SK-MEL-5 (cell line): ENCODE measurements at regions not wholly inside any gene's neighbourhood (a gene's known extent, or its start where the extent isn't known, plus 50 kb on each side); places are given as distances from the start of the nearest gene placed in this dataset.

Experiments used
- DNase-seq: peaks from one replicate; pipeline ENCODE4 v3.0.0-alpha.2; 2016; ENCODE audit warnings: low read depth, low spot score
- in situ Hi-C: cut with HindIII; loops from 2 replicates; pipeline ENCODE4 v1.10.0; 2016; ENCODE audit warnings: low sequenced_read_pairs, high pct_unique_total_duplicates, low pct_unique_long_range_greater_than_20kb

- no peak for DNase-seq
- in situ Hi-C loops, result no loop called here
Measured at GRCh38 chr2:7816944-7817343, 864.9 kb upstream of the ID2 start.

GRCh38 chr2:7819316-7819715 is 862.5 kb upstream of the ID2 start:
- in situ Hi-C loops, result no loop called here
- no peak for DNase-seq

GRCh38 chr2:7819850-7820249 is 862.0 kb upstream of the ID2 start:
- no peak for DNase-seq
- in situ Hi-C loops, result no loop called here

GRCh38 chr2:7824211-7824610 is 857.6 kb upstream of the ID2 start:
- in situ Hi-C loops, result no loop called here

GRCh38 chr2:7825591-7826312 is 856.1 kb upstream of the ID2 start:
- in situ Hi-C loops, result no loop called here
- no peak for DNase-seq

More at GRCh38 chr2:7824211-7824610, 857.6 kb upstream of the ID2 start:
- DNase-seq, result no peak

GRCh38 chr2:7826656-7827055 is 855.2 kb upstream of the ID2 start:
- no peak for DNase-seq
- in situ Hi-C loops, result no loop called here

GRCh38 chr2:7829241-7829640 is 852.6 kb upstream of the ID2 start:
- DNase-seq, result no peak
- in situ Hi-C loops, result no loop called here

GRCh38 chr2:7830616-7831015 is 851.2 kb upstream of the ID2 start:
- DNase-seq, result no peak
- in situ Hi-C loops, result no loop called here

- in situ Hi-C loops, result no loop called here
- DNase-seq, result no peak
Measured at GRCh38 chr2:7835151-7835550, 846.7 kb upstream of the ID2 start.

- in situ Hi-C loops, result no loop called here
- no peak for DNase-seq
Measured at GRCh38 chr2:7835693-7836680, 845.9 kb upstream of the ID2 start.

GRCh38 chr2:7837237-7837760 is 844.6 kb upstream of the ID2 start:
- DNase-seq, result no peak
- in situ Hi-C loops, result no loop called here

- DNase-seq, result no peak
- in situ Hi-C loops, result no loop called here
Measured at GRCh38 chr2:7838669-7839068, 843.2 kb upstream of the ID2 start.

GRCh38 chr2:7840651-7841380 is 841.0 kb upstream of the ID2 start:
- in situ Hi-C loops, result no loop called here
- DNase-seq, result no peak

GRCh38 chr2:7841751-7842150 is 840.1 kb upstream of the ID2 start:
- DNase-seq, result no peak
- in situ Hi-C loops, result no loop called here

GRCh38 chr2:7844414-7844965 is 837.4 kb upstream of the ID2 start:
- in situ Hi-C loops, result no loop called here
- no peak for DNase-seq

GRCh38 chr2:7845332-7845731 is 836.5 kb upstream of the ID2 start:
- in situ Hi-C loops, result no loop called here
- no peak for DNase-seq

- in situ Hi-C loops, result no loop called here
Measured at GRCh38 chr2:7846607-7847006, 835.2 kb upstream of the ID2 start.

GRCh38 chr2:7847321-7847720 is 834.5 kb upstream of the ID2 start:
- in situ Hi-C loops, result no loop called here
- no peak for DNase-seq

More at GRCh38 chr2:7846607-7847006, 835.2 kb upstream of the ID2 start:
- no peak for DNase-seq
